Frontal cortex (tissue), 3 donors: ENCODE measurements at regions not wholly inside any gene's neighbourhood (a gene's known extent, or its start where the extent isn't known, plus 50 kb on each side); places are given as distances from the start of the nearest gene placed in this dataset.

ENCODE experiments used
- DNase-seq, 2 donors: peaks; one replicate each; pipeline ENCODE4 v3.0.0; 2012; ENCODE audit warnings: low spot score in 2 of 2
- FAIRE-seq: peaks from 2 replicates; lab custom pipeline; 2012; peaks lifted over from hg19 to GRCh38; lab: Jason Lieb, UNC
- donor health status: control.
- donor health status: control.
- donor health status: control.

GRCh38 chr15:97686324-97686723, 274.2 kb upstream of the ARRDC4 start:
- FAIRE-seq: no peak

GRCh38 chr15:97687654-97688053, 272.8 kb upstream of the ARRDC4 start:
- no peak for DNase-seq
- FAIRE-seq: no peak

More at GRCh38 chr15:97686324-97686723, 274.2 kb upstream of the ARRDC4 start:
- DNase-seq: no peak

DNA sequence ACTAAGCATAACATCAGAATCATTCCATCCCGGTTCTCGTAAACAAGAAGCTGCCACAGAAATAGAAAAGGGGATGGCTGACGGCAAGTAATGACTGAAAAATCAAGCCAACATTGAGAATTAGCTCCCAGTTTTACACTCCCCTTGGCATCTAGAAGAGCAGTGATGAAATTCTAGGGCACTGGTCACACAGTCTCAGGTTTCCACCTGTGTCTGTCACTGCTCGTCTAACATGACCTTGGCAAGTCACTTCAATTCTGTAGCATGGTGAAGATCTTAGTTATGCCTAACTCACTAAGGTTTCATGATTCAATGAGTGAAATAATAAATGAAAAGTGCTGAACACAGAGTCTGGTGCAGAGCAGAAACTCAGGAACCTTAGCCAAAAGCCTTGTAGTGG, 272.3 kb upstream of the ARRDC4 start:
- no peak for FAIRE-seq
- no peak for DNase-seq

- DNase-seq (no peak), FAIRE-seq (no peak)
Observed at GRCh38 chr15:97688886-97689285, 271.6 kb upstream of the ARRDC4 start.

GRCh38 chr15:97691078-97691477, 269.4 kb upstream of the ARRDC4 start:
- DNase-seq (no peak), FAIRE-seq (no peak)

DNA sequence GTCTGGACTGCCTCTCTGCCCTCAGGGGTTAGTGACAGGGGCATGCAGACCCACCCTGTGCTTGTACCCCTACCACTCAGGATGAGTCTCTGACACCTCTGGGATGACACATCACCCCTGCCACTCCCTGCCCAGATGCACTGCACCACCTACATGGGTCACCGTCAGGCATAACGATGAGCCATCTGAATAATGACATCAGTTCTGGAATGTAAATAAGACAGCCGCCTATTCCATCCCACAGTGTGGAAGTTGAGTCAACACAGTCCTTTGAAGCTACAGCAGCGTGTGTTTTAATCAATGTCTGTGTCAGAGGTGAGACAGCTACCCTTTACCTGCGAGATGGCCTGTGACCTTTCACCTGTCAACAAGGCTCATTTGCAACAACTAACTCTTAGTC, 268.7 kb upstream of the ARRDC4 start:
- DNase-seq: no peak

DNA sequence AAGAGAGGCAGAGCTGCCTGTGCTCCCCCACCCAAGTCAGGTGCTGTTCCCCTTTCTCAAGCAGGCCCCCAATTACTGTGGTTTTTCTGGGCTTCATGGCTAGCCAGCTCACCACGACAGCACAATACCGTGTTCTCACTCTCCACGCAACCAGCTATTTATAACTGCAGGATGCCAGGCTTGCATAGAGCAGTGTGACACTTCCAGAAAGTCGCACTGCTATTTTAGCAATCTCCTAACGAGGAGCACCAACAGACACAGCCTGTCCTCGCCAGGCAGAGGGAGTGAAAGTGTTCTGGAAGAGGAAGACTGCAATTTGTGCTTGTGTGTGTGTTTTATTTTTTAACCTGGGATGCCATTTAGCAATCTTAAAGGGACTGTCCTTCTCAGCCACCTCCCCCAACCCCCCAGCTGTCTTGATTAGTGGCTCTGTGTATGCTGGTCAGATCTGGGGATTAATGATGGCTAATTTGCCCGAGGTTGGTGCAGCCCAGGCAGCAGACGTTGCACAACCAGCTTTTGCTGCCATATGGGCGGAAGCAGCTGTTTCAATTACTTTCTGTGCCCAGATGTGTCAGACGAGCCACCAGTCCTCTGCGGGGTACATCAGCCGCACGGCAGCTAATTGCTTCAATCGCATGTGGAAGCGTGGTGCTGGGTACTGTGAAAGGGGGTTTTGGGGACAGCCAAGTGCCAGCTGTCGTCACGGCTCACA, 268.0 kb upstream of the ARRDC4 start:
- no peak for DNase-seq
- FAIRE-seq: no peak

More for the DNA sequence above, 268.7 kb upstream of the ARRDC4 start:
- FAIRE-seq: no peak

GRCh38 chr15:97694456-97694855, 266.0 kb upstream of the ARRDC4 start:
- FAIRE-seq (no peak), DNase-seq (no peak)

DNA sequence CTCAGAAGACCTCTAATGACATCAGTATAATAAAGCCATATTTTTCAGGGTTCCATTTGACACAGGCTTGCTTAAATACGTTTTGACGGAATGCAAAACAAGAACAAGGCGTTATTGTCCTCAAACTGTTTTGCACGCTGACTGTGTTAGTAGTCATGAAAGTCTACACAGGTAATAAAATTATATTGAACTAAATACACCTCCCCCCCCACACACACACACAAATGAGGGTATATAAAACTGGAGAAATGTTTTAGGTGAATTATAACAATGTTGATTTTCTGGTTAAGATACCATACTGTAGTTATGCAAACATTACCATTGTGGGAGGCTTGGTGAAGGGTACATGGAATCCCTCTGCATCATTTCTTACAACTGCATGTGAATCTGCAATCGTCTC, 257.1 kb upstream of the ARRDC4 start:
- FAIRE-seq (no peak), DNase-seq (no peak)

- no peak for FAIRE-seq
Observed at GRCh38 chr15:97706059-97706458, 254.4 kb upstream of the ARRDC4 start.

DNA sequence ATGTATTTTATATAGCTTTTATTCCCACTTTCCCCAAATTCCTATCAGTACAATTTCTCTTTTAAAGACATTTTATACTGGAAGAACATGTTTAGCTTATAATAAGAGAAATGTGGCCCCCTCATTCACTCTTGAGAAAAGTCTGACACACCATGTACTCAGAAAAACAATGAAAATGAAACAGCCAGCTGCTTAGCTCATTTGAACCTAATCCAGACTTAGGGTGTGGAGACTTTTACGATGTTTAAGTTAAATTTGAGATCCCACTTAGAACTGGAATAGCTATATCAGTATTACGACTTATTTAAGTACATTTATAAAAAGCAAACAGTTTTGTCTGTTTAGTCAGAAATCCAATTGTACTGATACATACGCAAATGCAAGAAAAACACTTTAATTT, 252.3 kb upstream of the ARRDC4 start:
- FAIRE-seq (no peak), DNase-seq (no peak)

More at GRCh38 chr15:97706059-97706458, 254.4 kb upstream of the ARRDC4 start:
- no peak for DNase-seq

- DNase-seq (no peak), FAIRE-seq (no peak)
Observed at GRCh38 chr15:97712530-97712929, 248.0 kb upstream of the ARRDC4 start.

GRCh38 chr15:97717806-97718205, 242.7 kb upstream of the ARRDC4 start:
- no peak for FAIRE-seq
- no peak for DNase-seq

- DNase-seq: no peak
- FAIRE-seq: no peak
Observed at GRCh38 chr15:97718509-97718908, 242.0 kb upstream of the ARRDC4 start.

DNA sequence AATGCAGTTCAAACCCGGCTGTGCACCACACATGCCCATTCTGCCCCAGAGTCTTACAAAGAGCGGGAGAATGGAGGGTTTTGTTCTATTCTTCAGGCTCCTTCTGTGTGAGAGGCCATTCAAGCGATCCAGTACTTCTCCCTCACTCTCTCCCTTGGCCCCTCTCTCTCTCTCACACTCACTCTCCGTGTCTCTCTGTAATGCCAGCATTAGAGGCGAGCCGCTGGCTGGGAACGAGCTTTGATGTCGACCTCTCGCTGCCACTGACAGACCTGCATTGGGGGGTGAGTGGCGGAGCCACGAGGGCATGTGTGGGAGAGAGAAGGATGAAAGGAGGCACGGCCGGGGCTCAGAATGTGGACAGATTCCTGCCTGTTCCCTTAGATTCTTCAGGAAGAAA, 231.7 kb upstream of the ARRDC4 start:
- DNase-seq: peak; percentile 4 to 7
- no peak for FAIRE-seq

GRCh38 chr15:97729270-97729669, 231.2 kb upstream of the ARRDC4 start:
- FAIRE-seq: no peak

DNA sequence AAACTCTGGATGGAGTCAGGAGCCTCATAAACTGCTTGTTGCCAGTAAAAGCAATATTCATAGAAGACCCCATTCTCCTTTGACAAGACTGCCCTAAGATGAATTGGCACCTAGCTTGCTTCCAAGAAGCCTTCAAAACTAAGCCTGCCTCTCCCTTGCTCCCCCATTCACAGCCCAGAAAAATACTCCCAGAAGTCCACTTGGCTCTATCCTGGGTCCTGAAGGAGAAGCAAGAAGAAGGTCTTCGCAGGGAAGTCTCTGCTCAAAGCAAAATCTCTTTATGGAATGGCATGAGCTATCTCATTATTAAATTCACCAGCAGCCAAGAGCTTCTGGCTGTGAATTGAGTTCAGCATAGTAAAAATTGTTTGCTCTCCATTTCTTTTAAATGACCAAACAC, 230.2 kb upstream of the ARRDC4 start:
- FAIRE-seq (no peak), DNase-seq (no peak)

More at GRCh38 chr15:97729270-97729669, 231.2 kb upstream of the ARRDC4 start:
- no peak for DNase-seq

- FAIRE-seq (no peak), DNase-seq (no peak)
Observed at GRCh38 chr15:97731859-97732258, 228.6 kb upstream of the ARRDC4 start.

DNA sequence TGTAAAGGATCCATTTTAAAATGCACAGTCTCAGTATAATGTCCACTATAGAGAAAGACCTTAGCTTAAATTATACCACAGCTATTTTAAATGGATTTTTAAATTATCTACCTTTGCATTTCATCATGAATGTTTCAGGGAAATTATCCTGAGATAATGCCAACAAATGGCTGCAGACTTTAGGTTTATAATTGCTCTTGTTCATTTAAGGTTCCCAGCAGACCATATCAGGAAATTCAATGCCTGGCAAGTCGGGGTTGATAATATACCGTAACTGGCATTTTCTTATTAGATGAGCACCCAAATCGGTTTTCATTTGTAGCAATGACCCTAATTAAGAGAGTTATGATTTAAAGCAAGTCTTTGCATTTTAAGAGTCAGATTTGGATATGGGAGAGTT, 227.1 kb upstream of the ARRDC4 start:
- no peak for DNase-seq
- no peak for FAIRE-seq

DNA sequence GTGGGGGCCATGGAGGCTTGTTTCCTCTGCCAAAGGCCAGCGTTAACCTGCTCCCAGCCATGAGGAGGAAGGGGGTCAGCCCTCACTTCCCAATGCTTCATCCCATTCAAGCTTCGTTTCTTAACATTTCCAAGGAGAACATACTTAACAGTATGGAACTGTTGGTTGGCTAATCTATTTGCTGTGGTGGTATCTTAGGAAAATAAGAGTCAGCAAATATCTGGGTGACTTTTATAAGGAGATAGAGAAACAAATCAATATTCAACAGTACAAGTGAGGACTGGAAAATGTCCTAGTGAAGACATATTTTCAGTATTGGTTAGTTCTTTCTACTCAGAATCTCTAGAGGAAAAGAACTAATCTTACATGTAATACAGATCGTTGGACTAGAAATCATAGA, 223.8 kb upstream of the ARRDC4 start:
- FAIRE-seq: no peak

DNA sequence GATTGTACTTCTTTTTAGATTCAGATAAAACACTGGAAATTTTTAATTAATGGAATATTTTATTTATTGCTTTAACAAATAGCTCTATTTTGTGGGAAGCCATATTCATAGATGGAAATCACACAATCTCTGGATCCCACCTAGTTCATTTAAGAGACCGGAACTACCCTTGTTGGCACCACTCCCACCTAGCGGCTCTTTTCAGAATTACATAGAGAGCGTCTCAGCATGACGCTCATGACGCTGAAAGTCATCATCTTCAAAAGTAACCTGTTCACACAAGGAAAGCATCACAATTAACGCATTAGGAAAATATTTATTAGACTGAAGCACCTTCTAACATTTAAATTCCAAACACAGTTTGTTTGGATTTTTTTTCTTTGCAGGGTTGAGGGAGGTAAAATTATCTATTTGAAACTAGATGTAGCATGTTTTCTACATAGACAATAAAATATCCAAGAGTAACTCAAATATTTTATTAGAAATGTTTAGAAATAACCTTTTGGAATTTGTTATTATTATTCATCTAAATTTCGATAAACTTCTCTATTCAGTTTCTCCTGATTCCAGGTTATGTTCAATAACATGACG, 214.9 kb upstream of the ARRDC4 start:
- FAIRE-seq (no peak), DNase-seq (no peak)

More for the DNA sequence above, 223.8 kb upstream of the ARRDC4 start:
- no peak for DNase-seq

GRCh38 chr15:97747342-97747741, 213.2 kb upstream of the ARRDC4 start:
- DNase-seq (no peak), FAIRE-seq (no peak)
